Kidney epithelial cell (primary cell): ENCODE measurements at regions not wholly inside any gene's neighbourhood (a gene's known extent, or its start where the extent isn't known, plus 50 kb on each side); places are given as distances from the start of the nearest gene placed in this dataset.

Experiments
- DNase-seq: peaks from one replicate; pipeline ENCODE4 v3.0.0-alpha.2; 2010; ENCODE audit warnings: low read depth
- H3K27me3 ChIP-seq: 2 replicates; pipeline ENCODE4 v1.6.0; 2011; ENCODE audit warnings: low read length; ENCODE audit not compliant: control insufficient read depth, insufficient read depth
- H3K36me3 ChIP-seq: 2 replicates; pipeline ENCODE4 v1.5.1; 2011; ENCODE audit warnings: low read length; ENCODE audit not compliant: control insufficient read depth, insufficient read depth
- H3K4me3 ChIP-seq: 2 replicates; pipeline ENCODE4 v1.5.1; 2011; ENCODE audit warnings: low read depth, mild to moderate bottlenecking, control low read depth, low read length
- TF ChIP-seq, protein P1 (sequence below): IDR thresholded peaks from 2 replicates; pipeline ENCODE4 v1.5.1; 2011; ENCODE audit warnings: mild to moderate bottlenecking, moderate library complexity, low read length, control low read depth, inconsistent platforms; ENCODE audit not compliant: insufficient read depth, poor library complexity, severe bottlenecking

DNA sequence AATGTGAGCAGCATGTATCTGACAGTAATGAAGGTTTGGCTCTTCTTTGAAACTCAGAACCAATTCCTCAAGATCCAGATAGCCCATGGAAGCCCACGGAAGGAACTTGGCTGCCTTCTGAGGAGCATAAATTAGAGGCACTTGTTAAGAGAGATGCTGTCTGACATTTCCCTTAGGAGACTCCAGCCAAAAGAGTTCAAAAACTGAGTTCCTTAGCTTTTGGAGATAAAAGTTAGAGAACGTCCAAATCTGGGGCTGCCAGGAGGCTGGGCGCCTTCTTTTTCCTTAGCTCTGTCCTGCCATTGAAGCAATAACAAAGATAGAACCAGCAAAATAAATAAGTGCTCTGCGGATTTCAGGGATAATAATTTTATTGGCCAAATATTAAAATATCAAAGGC, 439.6 kb upstream of the USP24 start:
- Histone ChIP-seq H3K36me3 (no peaks in the 10 kb centered on the region), H3K4me3 (no peak overlapping the region), H3K27me3 (no peaks in the 10 kb centered on the region)
- DNase-seq: no peak
- TF ChIP-seq, protein P1, sequence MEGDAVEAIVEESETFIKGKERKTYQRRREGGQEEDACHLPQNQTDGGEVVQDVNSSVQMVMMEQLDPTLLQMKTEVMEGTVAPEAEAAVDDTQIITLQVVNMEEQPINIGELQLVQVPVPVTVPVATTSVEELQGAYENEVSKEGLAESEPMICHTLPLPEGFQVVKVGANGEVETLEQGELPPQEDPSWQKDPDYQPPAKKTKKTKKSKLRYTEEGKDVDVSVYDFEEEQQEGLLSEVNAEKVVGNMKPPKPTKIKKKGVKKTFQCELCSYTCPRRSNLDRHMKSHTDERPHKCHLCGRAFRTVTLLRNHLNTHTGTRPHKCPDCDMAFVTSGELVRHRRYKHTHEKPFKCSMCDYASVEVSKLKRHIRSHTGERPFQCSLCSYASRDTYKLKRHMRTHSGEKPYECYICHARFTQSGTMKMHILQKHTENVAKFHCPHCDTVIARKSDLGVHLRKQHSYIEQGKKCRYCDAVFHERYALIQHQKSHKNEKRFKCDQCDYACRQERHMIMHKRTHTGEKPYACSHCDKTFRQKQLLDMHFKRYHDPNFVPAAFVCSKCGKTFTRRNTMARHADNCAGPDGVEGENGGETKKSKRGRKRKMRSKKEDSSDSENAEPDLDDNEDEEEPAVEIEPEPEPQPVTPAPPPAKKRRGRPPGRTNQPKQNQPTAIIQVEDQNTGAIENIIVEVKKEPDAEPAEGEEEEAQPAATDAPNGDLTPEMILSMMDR: no peak

DNA sequence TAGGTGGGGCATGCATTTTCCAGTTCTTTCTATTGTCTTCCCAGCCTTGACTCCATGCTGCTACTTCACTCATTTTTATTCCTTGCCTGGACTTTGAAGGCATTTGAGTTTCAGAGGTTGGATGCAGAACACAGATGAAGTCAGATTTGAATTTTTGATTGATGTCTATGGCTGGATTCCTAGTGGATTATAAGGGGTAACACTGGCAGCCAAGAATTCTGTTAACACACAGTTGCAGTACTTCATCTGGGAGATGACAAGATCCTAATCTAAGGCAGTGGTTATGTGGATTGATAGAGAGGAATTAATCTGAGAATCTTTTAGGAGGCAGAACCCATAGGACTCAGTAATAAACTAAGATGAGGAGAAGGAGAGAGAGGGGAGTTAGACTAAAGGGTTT, 439.0 kb upstream of the USP24 start:
- no peak for DNase-seq

DNA sequence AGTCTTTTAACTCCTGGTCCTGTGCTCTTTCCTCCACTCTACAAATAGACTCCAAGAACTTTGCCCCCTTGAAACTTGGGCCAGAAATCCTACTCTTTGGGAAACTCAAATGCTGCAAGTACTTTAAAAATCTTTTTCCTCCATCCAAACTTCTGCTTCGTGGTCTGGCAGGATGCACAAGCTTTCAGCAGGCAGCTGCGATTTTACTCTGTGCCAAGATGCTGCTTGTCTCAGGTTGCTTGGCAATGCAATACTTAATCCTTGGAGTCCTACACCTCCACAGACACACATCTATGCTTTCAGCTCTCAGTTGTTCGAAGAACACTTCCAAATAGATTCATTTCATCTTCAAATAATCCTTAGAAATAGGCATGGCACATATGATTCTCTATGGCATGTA, 435.3 kb upstream of the USP24 start:
- TF ChIP-seq, protein P1: no peak
- H3K27me3 ChIP-seq: no peaks in the 10 kb centered on the region
- no peak overlapping the region for H3K4me3 ChIP-seq
- no peaks in the 10 kb centered on the region for H3K36me3 ChIP-seq
- no peak for DNase-seq

More for the DNA sequence above, 439.0 kb upstream of the USP24 start:
- no peaks in the 10 kb centered on the region for H3K36me3 ChIP-seq
- H3K4me3 ChIP-seq: no peak overlapping the region
- H3K27me3 ChIP-seq: no peaks in the 10 kb centered on the region
- TF ChIP-seq, protein P1: no peak

DNA sequence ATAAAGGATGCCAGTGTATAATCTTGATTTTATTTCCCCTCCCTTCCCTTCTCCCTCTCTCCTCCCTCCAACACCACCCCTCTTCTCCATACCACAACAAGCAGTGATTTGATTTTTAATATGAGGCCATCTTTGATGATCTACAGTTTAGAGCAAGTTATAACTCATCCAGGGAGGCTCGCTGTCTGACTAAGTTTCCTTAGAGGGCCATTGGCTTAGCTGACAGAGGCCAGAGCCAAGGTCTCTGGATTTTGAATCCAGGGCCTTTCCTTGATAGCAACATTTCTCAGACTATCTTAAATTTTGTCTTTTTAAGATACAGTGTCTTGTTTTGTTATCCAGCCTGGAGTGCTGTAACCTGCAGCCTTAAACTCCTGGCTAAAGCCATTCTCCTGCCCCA, 431.0 kb upstream of the USP24 start:
- Histone ChIP-seq H3K36me3 (no peaks in the 10 kb centered on the region), H3K4me3 (no peak overlapping the region), H3K27me3 (no peaks in the 10 kb centered on the region)
- TF ChIP-seq, protein P1: no peak
- no peak for DNase-seq

DNA sequence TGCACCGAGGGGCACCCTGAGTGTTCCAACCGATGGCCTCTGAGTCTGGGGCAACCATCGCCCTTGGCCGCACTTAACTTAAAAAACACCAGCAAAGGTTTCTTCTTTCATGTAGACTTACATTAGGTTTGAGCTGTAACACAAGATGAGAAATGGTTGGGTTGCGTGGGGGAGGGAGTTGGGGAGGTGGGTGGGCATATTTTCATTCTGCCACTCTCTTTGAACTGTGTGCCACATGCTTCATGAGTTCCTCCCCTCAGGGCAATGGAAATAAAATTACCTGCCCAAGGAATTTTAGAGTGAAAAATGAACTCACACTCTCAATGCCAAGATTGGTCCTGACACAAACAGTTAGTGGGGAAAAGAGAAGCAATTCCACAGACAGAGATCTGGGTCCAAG, 430.1 kb upstream of the USP24 start:
- TF ChIP-seq, protein P1: no peak
- no peaks in the 10 kb centered on the region for H3K36me3 ChIP-seq
- no peak overlapping the region for H3K4me3 ChIP-seq
- no peak for DNase-seq
- H3K27me3 ChIP-seq: no peaks in the 10 kb centered on the region

DNA sequence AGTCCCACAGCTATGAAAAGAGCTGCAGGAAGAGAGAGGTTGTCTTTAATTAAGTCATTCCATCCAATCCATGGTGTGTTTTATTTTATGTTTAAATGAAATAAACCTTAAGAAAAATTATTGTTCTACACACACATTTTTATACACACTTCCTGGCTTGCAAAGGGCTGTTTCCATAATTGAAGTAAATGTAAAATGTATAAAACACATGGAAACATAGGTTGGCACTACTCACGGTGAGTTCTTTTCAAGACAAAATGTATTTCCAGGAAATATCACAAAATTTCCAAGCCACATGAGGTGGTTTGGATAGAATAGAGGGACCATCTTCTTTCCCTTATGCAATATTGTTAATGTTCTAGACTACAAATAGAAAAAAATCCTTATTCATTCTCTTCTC, 426.8 kb upstream of the USP24 start:
- DNase-seq: no peak
- H3K36me3 ChIP-seq: no peaks in the 10 kb centered on the region
- TF ChIP-seq, protein P1: no peak
- no peak overlapping the region for H3K4me3 ChIP-seq
- no peaks in the 10 kb centered on the region for H3K27me3 ChIP-seq
